ENCODE measurements at regions not wholly inside any gene's neighbourhood (a gene's known extent, or its start where the extent isn't known, plus 50 kb on each side); places are given as distances from the start of the nearest gene placed in this dataset.

DNA sequence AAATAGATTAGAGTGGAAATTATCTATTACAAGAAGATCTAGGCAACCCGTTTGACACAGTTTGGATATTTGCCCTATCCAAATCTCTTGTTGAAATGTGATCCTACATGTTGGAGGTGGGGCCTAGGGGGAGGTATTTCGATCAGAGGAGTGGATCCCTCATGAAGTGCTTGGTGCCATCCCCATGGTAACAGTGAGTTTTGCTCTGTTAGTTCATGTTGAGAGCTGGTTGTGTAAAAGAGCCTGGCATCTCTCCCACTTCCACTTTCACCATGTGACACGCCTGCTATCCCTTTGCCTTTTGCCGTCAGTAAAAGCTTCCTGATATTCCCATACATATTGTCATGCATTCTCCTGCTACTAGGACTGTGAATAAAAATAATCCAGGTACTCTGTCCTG is 66.4 kb upstream of the FLRT2 start:
- Histone ChIP-seq H3K9me3 (ENCODE audit: low read depth) (no peaks in the 10 kb centered on the region), H3K36me3 (replicated peaks; ENCODE audit: insufficient read depth, low read depth) (no peaks in the 10 kb centered on the region), H3K27ac (no peak overlapping the region), H3K4me2 (no peak overlapping the region), H4K20me1 (ENCODE audit: insufficient read depth, poor library complexity, severe bottlenecking) (no peaks in the 10 kb centered on the region), H3K9me2 (replicated peaks; ENCODE audit: insufficient read depth) (no peaks in the 10 kb centered on the region), H2AFZ (no peak overlapping the region), H3K27me3 (no peaks in the 10 kb centered on the region), H3K4me3 (no peak overlapping the region), H3K4me1 (ENCODE audit: insufficient read depth) (no peaks in the 10 kb centered on the region), H3K79me2 (no peaks in the 10 kb centered on the region)
- no peak for DNase-seq (ENCODE audit: low spot score)
- no peak for TF ChIP-seq EZH2 (IDR thresholded peaks at IDR 0.05; ENCODE audit: borderline replicate concordance)
- TF ChIP-seq, protein P1, sequence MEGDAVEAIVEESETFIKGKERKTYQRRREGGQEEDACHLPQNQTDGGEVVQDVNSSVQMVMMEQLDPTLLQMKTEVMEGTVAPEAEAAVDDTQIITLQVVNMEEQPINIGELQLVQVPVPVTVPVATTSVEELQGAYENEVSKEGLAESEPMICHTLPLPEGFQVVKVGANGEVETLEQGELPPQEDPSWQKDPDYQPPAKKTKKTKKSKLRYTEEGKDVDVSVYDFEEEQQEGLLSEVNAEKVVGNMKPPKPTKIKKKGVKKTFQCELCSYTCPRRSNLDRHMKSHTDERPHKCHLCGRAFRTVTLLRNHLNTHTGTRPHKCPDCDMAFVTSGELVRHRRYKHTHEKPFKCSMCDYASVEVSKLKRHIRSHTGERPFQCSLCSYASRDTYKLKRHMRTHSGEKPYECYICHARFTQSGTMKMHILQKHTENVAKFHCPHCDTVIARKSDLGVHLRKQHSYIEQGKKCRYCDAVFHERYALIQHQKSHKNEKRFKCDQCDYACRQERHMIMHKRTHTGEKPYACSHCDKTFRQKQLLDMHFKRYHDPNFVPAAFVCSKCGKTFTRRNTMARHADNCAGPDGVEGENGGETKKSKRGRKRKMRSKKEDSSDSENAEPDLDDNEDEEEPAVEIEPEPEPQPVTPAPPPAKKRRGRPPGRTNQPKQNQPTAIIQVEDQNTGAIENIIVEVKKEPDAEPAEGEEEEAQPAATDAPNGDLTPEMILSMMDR (IDR thresholded peaks at IDR 0.05; ENCODE audit: poor library complexity) = no peak
- no peak for TF ChIP-seq EZH2phosphoT487 (IDR thresholded peaks at IDR 0.05; ENCODE audit: low read depth, severe bottlenecking, unreplicated experiment)
- 82% methylated on average over 4 of the region's 4 CpGs for WGBS (ENCODE audit: low lambda C conversion rate, missing lambda C conversion rate)

DNA sequence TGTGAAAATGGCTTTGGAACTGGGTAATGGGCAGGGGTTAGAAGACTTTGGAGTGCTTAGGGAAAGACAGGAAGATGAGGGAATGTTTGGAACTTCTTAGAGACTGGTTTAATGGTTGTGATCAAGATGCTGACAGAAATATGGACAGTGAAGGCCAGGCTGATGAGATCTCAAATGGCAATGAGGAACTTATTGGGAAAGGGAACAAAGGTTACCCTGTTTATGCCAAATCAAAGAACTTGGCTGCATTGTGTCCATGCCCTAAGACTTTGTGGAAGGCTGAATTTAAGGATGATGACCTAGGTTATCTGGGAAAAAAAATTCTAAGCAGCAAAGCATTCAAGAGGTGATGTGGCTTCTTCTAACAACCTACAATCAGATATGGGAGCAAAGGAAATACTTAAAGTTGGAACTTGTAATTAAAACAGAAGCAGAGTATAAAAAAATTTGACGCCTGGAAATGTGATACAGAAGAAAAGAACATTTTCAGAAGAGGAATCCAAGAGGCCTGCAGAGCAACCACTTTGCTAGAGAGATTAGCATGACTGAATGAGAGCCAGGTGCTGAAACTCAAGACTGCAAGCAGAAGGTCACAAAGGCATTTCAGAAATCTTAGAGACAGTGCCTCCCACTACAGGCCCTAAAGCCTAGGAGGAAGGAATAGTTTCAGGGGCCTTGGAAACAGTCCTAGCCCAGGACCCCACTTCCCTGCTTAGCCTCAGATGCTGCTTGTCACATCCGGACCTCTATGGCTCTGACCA is 65.6 kb upstream of the FLRT2 start:
- Histone ChIP-seq H3K27ac (no peak overlapping the region), H3K4me2 (no peak overlapping the region), H2AFZ (no peak overlapping the region), H3K27me3 (no peaks in the 10 kb centered on the region), H3K9me3 (ENCODE audit: low read depth) (no peaks in the 10 kb centered on the region), H3K9me2 (replicated peaks; ENCODE audit: insufficient read depth) (no peaks in the 10 kb centered on the region), H3K79me2 (no peaks in the 10 kb centered on the region), H3K4me1 (ENCODE audit: insufficient read depth) (no peaks in the 10 kb centered on the region), H3K36me3 (replicated peaks; ENCODE audit: insufficient read depth, low read depth) (no peaks in the 10 kb centered on the region), H3K4me3 (no peak overlapping the region), H4K20me1 (ENCODE audit: insufficient read depth, poor library complexity, severe bottlenecking) (no peaks in the 10 kb centered on the region)
- DNase-seq (ENCODE audit: low spot score) = no peak
- TF ChIP-seq, protein P1 (IDR thresholded peaks at IDR 0.05; ENCODE audit: poor library complexity) = no peak
- no peak for TF ChIP-seq EZH2phosphoT487 (IDR thresholded peaks at IDR 0.05; ENCODE audit: low read depth, severe bottlenecking, unreplicated experiment)
- no peak for TF ChIP-seq EZH2 (IDR thresholded peaks at IDR 0.05; ENCODE audit: borderline replicate concordance)
- WGBS (ENCODE audit: low lambda C conversion rate, missing lambda C conversion rate) = 95% methylated on average over 2 of the region's 2 CpGs

DNA sequence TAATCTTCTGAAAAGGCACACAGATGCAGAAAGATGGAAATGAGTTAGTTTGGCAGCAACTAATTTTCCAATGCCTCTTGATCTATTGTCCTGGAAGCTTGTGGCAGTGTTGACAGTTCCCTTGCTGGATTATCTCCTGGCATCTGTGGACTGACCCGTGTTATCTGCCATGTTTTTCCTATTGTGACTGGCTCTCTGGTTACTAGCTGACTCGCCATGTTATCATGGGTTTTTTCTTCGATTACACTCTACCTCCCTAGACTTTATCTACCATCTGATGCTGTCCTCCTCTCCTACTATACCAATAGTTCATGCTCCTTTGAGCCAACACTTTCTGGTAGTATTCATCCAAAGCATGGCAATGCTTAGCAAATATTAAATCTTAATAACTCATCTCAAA is 63.3 kb upstream of the FLRT2 start:
- TF ChIP-seq EZH2phosphoT487 (IDR thresholded peaks at IDR 0.05; ENCODE audit: low read depth, severe bottlenecking, unreplicated experiment) = no peak
- no peak for TF ChIP-seq EZH2 (IDR thresholded peaks at IDR 0.05; ENCODE audit: borderline replicate concordance)
- TF ChIP-seq, protein P1 (IDR thresholded peaks at IDR 0.05; ENCODE audit: poor library complexity) = no peak
- no peaks in the 10 kb centered on the region for H3K27me3 ChIP-seq
- no peaks in the 10 kb centered on the region for H3K9me3 ChIP-seq (ENCODE audit: low read depth)
- 62% methylated on average over 3 of the region's 3 CpGs for WGBS (ENCODE audit: low lambda C conversion rate, missing lambda C conversion rate)
- H3K4me3 ChIP-seq = no peak overlapping the region
- H3K4me2 ChIP-seq = no peak overlapping the region
- peaks cover 5% of the 10 kb centered on the region for H3K4me1 ChIP-seq (ENCODE audit: insufficient read depth)
- no peaks in the 10 kb centered on the region for H3K79me2 ChIP-seq
- DNase-seq (ENCODE audit: low spot score) = no peak
- no peaks in the 10 kb centered on the region for H3K36me3 ChIP-seq (replicated peaks; ENCODE audit: insufficient read depth, low read depth)
- no peak overlapping the region for H2AFZ ChIP-seq
- no peaks in the 10 kb centered on the region for H3K9me2 ChIP-seq (replicated peaks; ENCODE audit: insufficient read depth)
- H3K27ac ChIP-seq = no peak overlapping the region
- no peaks in the 10 kb centered on the region for H4K20me1 ChIP-seq (ENCODE audit: insufficient read depth, poor library complexity, severe bottlenecking)
